WERI-Rb-1 (cell line): ENCODE measurements at regions not wholly inside any gene's neighbourhood (a gene's known extent, or its start where the extent isn't known, plus 50 kb on each side); places are given as distances from the start of the nearest gene placed in this dataset.

Source experiments
- DNase-seq: peaks from one replicate; pipeline ENCODE4 v3.0.0-alpha.2; 2020
- H3K27ac ChIP-seq: fragments of 250-450 bp; sonication (Bioruptor Pico); 2 replicates; pipeline ENCODE4 v1.5.1; 2020; ENCODE audit warnings: mild to moderate bottlenecking, moderate library complexity
- H3K27me3 ChIP-seq: fragments of 250-450 bp; sonication (Bioruptor Pico); 2 replicates; pipeline ENCODE4 v1.5.1; 2021; ENCODE audit warnings: mild to moderate bottlenecking, low read depth, moderate library complexity; ENCODE audit not compliant: insufficient read depth, severe bottlenecking
- H3K36me3 ChIP-seq: fragments of 250-450 bp; sonication (Bioruptor Pico); 2 replicates; pipeline ENCODE4 v1.5.1; 2020; ENCODE audit warnings: mild to moderate bottlenecking, moderate library complexity
- H3K4me3 ChIP-seq: 2 replicates; pipeline ENCODE4 v1.5.1; 2011; ENCODE audit warnings: low read depth, mild to moderate bottlenecking, control low read depth, low read length
- H3K9me3 ChIP-seq: fragments of 250-450 bp; sonication (Bioruptor Pico); 2 replicates; pipeline ENCODE4 v1.5.1; 2021; ENCODE audit warnings: mild to moderate bottlenecking, moderate library complexity; ENCODE audit not compliant: severe bottlenecking
- TF ChIP-seq, protein P1 (sequence below): IDR thresholded peaks from 2 replicates; pipeline ENCODE4 v1.5.1; 2011; ENCODE audit warnings: low read depth, mild to moderate bottlenecking, control low read depth, inconsistent platforms, low read length

DNA sequence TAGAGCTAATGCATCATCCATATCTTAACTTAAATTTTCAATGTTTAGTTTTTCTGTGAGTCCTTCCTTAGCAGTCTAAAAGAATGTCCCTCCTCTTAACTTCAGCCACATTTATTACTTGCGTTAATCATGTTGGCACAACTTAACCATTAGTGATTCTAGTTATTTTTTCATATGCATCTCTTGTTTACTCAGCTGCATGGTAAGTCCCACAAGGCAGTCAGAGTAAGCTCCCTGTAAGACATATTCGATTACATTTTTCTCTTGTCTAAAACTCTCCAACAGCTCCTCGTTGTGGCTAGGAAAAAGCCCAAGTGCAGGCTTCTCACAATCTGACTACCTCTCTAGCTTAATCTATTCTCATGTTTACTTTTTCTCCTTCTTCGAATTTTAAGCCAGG, 2045.3 kb upstream of the PIK3C3 start:
- no peak overlapping the region for H3K4me3 ChIP-seq
- DNase-seq, result no peak
- no peak overlapping the region for H3K27ac ChIP-seq
- H3K9me3 ChIP-seq, result peaks cover 3% of the 10 kb centered on the region
- no peaks in the 10 kb centered on the region for H3K36me3 ChIP-seq
- no peaks in the 10 kb centered on the region for H3K27me3 ChIP-seq
- TF ChIP-seq, protein P1, sequence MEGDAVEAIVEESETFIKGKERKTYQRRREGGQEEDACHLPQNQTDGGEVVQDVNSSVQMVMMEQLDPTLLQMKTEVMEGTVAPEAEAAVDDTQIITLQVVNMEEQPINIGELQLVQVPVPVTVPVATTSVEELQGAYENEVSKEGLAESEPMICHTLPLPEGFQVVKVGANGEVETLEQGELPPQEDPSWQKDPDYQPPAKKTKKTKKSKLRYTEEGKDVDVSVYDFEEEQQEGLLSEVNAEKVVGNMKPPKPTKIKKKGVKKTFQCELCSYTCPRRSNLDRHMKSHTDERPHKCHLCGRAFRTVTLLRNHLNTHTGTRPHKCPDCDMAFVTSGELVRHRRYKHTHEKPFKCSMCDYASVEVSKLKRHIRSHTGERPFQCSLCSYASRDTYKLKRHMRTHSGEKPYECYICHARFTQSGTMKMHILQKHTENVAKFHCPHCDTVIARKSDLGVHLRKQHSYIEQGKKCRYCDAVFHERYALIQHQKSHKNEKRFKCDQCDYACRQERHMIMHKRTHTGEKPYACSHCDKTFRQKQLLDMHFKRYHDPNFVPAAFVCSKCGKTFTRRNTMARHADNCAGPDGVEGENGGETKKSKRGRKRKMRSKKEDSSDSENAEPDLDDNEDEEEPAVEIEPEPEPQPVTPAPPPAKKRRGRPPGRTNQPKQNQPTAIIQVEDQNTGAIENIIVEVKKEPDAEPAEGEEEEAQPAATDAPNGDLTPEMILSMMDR, result no peak

DNA sequence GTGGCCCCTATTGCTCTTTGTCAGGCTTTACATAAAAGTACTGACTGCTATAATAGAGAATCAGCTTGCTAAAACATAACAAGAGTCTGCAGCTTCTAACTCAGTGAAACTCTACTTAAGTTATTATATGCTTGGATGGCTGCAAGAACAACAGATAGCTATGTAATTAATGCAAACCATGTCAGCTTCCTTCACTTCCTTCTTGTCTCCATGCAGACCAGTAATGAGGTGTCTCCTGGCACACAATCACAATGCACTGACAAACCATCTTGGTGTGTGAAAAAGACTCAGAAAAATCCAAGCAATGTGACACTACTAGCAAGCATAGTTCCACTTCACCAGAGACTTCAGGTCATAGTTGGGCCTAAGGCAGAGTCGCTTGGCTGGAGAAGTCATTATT, 2068.9 kb upstream of the PIK3C3 start:
- Histone ChIP-seq H3K9me3 (no peaks in the 10 kb centered on the region), H3K27me3 (no peaks in the 10 kb centered on the region), H3K4me3 (no peak overlapping the region), H3K27ac (no peak overlapping the region), H3K36me3 (no peaks in the 10 kb centered on the region)
- DNase-seq, result no peak
- TF ChIP-seq, protein P1, result no peak

DNA sequence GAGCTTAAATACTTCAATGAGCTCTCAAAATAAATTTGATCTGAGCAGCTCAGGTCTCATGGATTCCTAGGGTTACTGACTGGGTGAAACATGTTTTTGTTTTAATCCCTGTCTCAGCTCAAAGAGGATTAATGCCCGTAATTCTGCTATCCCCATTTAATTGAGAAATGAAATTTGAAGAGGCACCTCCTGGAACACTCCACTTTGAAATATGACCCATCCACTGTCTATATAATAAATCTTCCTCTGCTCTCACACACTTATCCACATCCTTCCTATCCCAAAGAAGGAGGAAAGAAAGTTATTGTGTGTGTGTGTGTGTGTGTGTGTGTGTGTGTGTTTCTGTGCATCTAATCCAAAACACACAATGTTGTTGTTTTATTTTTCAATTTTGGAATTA, 2082.4 kb upstream of the PIK3C3 start:
- Histone ChIP-seq H3K27me3 (no peaks in the 10 kb centered on the region), H3K9me3 (no peaks in the 10 kb centered on the region), H3K4me3 (no peak overlapping the region), H3K27ac (no peak overlapping the region), H3K36me3 (no peaks in the 10 kb centered on the region)
- peak; percentile 11 for DNase-seq
- TF ChIP-seq, protein P1, result no peak

DNA sequence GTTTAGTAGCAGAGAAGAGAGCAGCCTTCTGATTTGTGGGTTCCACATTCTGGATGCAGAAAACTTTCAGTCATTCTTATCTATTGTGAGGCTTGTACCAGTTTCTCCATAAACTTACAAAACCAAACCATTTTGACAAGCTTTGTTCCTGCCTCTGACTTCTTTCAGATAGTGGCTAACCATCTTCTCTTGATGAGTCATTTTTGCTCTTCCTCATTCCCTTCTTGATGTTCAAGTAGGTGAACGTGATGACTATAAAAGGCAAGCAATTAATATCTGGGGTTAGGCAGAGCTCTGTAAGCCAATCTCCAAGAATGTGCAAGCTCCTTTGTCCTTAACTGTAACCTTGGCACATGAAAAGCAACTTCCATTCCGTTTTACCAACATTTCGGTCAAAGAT, 2083.1 kb upstream of the PIK3C3 start:
- Histone ChIP-seq H3K36me3 (no peaks in the 10 kb centered on the region), H3K27me3 (no peaks in the 10 kb centered on the region), H3K27ac (no peak overlapping the region), H3K9me3 (no peaks in the 10 kb centered on the region), H3K4me3 (no peak overlapping the region)
- TF ChIP-seq, protein P1, result no peak
- DNase-seq, result no peak

DNA sequence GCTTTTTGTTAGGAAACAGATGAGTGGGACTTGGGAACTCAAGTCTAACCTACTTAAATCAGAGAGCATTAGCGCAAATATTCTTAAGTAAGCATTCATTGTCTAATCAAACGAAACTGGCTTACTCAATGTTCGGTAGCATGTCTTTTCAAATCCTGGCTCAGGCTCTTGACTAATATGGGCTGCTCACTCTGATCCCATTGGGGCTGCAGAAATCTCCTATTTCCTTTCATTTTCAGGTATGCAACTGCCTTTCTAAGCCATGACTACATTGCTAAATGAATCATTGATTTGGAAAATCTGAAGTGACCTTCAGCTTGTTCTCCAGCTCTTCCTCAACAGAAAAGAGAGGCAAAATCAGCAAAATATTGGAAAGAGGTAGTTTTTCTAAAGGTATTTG, 2084.4 kb upstream of the PIK3C3 start:
- Histone ChIP-seq H3K9me3 (no peaks in the 10 kb centered on the region), H3K27ac (no peak overlapping the region), H3K27me3 (no peaks in the 10 kb centered on the region), H3K4me3 (no peak overlapping the region), H3K36me3 (no peaks in the 10 kb centered on the region)
- TF ChIP-seq, protein P1, result no peak
- peak; percentile 18 for DNase-seq

DNA sequence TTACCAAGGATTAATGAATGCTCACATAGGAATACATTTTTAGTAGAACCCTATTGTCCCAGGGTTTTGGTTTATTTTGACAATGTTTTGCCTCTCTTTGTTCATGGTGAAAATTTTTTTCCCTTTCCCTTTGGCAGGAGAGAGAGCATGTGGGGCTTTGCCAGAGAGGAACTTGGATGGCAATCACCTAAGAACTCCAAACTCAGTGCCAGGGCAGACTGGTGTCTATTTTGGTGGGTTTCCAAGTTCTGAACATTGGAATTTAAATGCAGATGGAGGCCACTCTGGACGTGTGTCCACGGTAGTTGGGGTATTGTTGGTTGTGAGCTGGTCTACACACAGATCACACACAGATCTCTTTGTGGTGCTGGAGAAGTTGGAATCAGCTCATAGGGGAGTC, 2091.1 kb upstream of the PIK3C3 start:
- H3K36me3 ChIP-seq, result no peaks in the 10 kb centered on the region
- no peak overlapping the region for H3K4me3 ChIP-seq
- H3K9me3 ChIP-seq, result no peaks in the 10 kb centered on the region
- no peaks in the 10 kb centered on the region for H3K27me3 ChIP-seq
- TF ChIP-seq, protein P1, result no peak
- H3K27ac ChIP-seq, result no peak overlapping the region
- DNase-seq, result no peak
